DOHH2 (cell line): ENCODE measurements at regions not wholly inside any gene's neighbourhood (a gene's known extent, or its start where the extent isn't known, plus 50 kb on each side); places are given as distances from the start of the nearest gene placed in this dataset.

ENCODE experiments used
- H3F3A ChIP-seq: fragments of 200-600 bp; sonication (generic), shearing (Covaris generic); 2 replicates; pipeline ENCODE4 v1.6.0; 2016; ENCODE audit warnings: antibody characterized with exemption, mild to moderate bottlenecking; ENCODE audit not compliant: control insufficient read depth, insufficient read depth
- H3K27ac ChIP-seq: fragments of 200-600 bp; sonication (generic); 2 replicates; pipeline ENCODE4 v1.5.1; 2014; ENCODE audit warnings: low read depth, mild to moderate bottlenecking, low read length, moderate library complexity
- H3K27me3 ChIP-seq: fragments of 200-600 bp; sonication (generic); 2 replicates; pipeline ENCODE4 v1.6.1; 2014; ENCODE audit warnings: mild to moderate bottlenecking, low read length, mixed read lengths; ENCODE audit not compliant: control insufficient read depth
- H3K36me3 ChIP-seq: fragments of 200-600 bp; sonication (generic); 2 replicates; pipeline ENCODE4 v1.6.1; 2014; ENCODE audit warnings: mild to moderate bottlenecking, low read length, moderate library complexity, mixed read lengths; ENCODE audit not compliant: control insufficient read depth
- H3K4me1 ChIP-seq: fragments of 200-600 bp; sonication (generic); 2 replicates; pipeline ENCODE4 v1.6.1; 2014; ENCODE audit warnings: mild to moderate bottlenecking, low read length, mixed read lengths; ENCODE audit not compliant: control insufficient read depth
- H3K4me2 ChIP-seq: fragments of 200-600 bp; sonication (generic); 2 replicates; pipeline ENCODE4 v1.6.0; 2014; ENCODE audit warnings: mild to moderate bottlenecking, low read length, moderate library complexity
- H3K4me3 ChIP-seq: fragments of 200-600 bp; sonication (generic); 2 replicates; pipeline ENCODE4 v1.5.1; 2014; ENCODE audit warnings: mild to moderate bottlenecking, low read length, mixed read lengths
- H3K79me2 ChIP-seq: fragments of 200-600 bp; sonication (generic); 2 replicates; pipeline ENCODE4 v1.6.1; 2014; ENCODE audit warnings: mild to moderate bottlenecking, low read length, mixed read lengths; ENCODE audit not compliant: control insufficient read depth
- H3K9me2 ChIP-seq: fragments of 200-600 bp; sonication (generic); replicated peaks from 2 replicates; pipeline ENCODE4 v1.6.1; 2014; ENCODE audit warnings: mild to moderate bottlenecking, low read length, mixed read lengths; ENCODE audit not compliant: control insufficient read depth
- H3K9me3 ChIP-seq: fragments of 200-600 bp; sonication (generic); 2 replicates; pipeline ENCODE4 v1.6.1; 2014; ENCODE audit warnings: antibody characterized with exemption, low read length, mixed read lengths; ENCODE audit not compliant: control insufficient read depth, insufficient read depth
- H4K20me1 ChIP-seq: fragments of 200-600 bp; sonication (generic); 2 replicates; pipeline ENCODE4 v1.6.0; 2014; ENCODE audit warnings: low read depth, mild to moderate bottlenecking, antibody characterized with exemption, low read length, moderate library complexity; ENCODE audit not compliant: control insufficient read depth, insufficient read depth
- EZH2phosphoT487 ChIP-seq: fragments of 200-600 bp; sonication (generic); IDR thresholded peaks from 2 replicates; pipeline ENCODE4 v1.6.1; 2017; ENCODE audit warnings: borderline replicate concordance, mild to moderate bottlenecking, antibody characterized with exemption, low read length, moderate library complexity, mixed read lengths
- TF ChIP-seq, protein P1 (sequence below): fragments of 200-600 bp; sonication (generic); IDR thresholded peaks from one replicate; pipeline ENCODE4 v1.5.1; 2014; ENCODE audit warnings: antibody characterized with exemption, mild to moderate bottlenecking, low read depth, low read length; ENCODE audit not compliant: poor library complexity, severe bottlenecking

DNA sequence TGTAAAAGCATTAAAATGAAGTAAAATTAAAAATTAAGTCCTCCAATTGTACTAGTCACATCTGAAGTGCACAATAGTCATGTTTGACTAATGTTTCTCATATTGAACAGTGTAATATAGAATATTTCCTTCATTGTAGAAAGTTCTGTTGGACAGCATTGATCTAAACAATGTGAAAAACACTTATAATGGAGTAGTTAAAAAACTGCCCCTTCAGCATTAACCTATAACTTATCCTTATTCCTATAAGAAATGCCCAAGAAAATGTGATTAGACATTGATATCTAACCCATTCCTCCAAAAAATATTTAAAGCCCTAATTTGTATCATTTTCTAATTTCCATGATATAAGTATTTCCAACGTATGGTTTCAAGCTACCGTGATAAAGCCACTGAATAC is 210.7 kb downstream of the RASSF9 start:
- Histone ChIP-seq H3K27ac (no peak overlapping the region), H3K4me1 (no peaks in the 10 kb centered on the region), H3K9me2 (no peaks in the 10 kb centered on the region), H3K36me3 (no peaks in the 10 kb centered on the region), H3K27me3 (no peaks in the 10 kb centered on the region), H3K4me3 (no peak overlapping the region), H4K20me1 (no peaks in the 10 kb centered on the region), H3F3A (no peaks in the 10 kb centered on the region), H3K9me3 (no peaks in the 10 kb centered on the region), H3K4me2 (no peak overlapping the region), H3K79me2 (no peaks in the 10 kb centered on the region)
- TF ChIP-seq EZH2phosphoT487, result no peak
- TF ChIP-seq, protein P1, sequence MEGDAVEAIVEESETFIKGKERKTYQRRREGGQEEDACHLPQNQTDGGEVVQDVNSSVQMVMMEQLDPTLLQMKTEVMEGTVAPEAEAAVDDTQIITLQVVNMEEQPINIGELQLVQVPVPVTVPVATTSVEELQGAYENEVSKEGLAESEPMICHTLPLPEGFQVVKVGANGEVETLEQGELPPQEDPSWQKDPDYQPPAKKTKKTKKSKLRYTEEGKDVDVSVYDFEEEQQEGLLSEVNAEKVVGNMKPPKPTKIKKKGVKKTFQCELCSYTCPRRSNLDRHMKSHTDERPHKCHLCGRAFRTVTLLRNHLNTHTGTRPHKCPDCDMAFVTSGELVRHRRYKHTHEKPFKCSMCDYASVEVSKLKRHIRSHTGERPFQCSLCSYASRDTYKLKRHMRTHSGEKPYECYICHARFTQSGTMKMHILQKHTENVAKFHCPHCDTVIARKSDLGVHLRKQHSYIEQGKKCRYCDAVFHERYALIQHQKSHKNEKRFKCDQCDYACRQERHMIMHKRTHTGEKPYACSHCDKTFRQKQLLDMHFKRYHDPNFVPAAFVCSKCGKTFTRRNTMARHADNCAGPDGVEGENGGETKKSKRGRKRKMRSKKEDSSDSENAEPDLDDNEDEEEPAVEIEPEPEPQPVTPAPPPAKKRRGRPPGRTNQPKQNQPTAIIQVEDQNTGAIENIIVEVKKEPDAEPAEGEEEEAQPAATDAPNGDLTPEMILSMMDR, result no peak

DNA sequence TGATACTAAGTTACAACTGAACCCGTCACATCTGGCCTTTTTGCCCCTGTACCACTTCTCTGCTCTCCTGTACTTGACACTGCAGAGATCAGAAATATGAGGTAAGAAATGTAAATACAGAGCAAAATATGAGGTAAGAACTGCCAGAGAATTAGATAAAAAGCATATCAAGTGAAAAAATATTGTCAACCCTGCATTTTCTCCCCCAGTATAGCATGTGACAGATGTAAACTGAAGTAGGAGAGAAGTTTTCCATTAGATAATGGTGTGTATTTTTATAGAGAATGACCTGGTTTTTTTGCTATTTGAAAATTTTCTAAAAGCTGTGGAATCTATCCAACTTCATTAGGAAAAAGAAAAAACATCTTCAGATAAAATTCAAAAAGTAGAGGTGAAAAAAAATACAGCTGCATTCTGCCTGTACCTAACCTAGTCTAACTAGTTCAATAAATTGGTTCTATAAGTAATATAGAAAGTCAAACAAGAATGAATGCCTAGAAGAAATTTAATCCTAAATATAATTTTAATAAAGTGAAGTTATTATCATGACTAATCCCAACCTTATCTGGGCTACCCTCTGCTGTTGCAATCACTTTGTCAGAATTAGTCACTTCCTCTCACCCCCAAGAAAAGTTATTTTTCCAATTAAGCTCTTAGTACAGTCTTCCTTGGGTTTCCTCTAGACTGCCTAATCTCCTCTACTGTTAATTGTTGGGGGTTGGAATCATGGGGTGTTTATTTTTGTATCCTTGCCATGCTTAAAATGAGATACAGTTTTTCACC is 210.0 kb downstream of the RASSF9 start:
- H3K9me3 ChIP-seq, result no peaks in the 10 kb centered on the region
- no peaks in the 10 kb centered on the region for H3K9me2 ChIP-seq
- no peaks in the 10 kb centered on the region for H3K4me1 ChIP-seq
- no peak overlapping the region for H3K4me2 ChIP-seq
- H3K79me2 ChIP-seq, result no peaks in the 10 kb centered on the region
- no peak overlapping the region for H3K27ac ChIP-seq
- H3K27me3 ChIP-seq, result no peaks in the 10 kb centered on the region
- H4K20me1 ChIP-seq, result no peaks in the 10 kb centered on the region
- TF ChIP-seq, protein P1, result no peak
- no peak for TF ChIP-seq EZH2phosphoT487
- H3F3A ChIP-seq, result no peaks in the 10 kb centered on the region
- no peaks in the 10 kb centered on the region for H3K36me3 ChIP-seq
- no peak overlapping the region for H3K4me3 ChIP-seq

DNA sequence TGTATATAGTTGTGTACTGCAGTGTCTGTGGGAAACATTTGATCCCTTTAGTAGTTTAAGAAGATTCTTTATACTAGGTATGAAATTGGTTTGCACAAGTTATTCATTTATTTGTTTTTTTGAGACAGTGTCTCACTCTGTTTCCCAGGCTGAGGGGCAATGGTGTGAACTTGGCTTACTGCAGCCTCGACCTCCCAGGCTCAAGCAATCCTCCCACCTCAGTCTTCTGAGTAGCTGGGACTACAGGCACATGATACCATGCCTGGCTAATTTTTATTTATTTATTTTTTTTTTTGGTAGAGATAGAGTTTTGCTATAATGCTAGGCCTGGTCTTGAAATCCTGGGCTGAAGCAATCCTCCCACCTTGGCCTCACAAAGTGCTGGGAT is 209.4 kb downstream of the RASSF9 start:
- Histone ChIP-seq H3K36me3 (no peaks in the 10 kb centered on the region), H3K4me2 (no peak overlapping the region), H3K9me3 (no peaks in the 10 kb centered on the region), H4K20me1 (no peaks in the 10 kb centered on the region), H3K4me3 (no peak overlapping the region), H3K9me2 (no peaks in the 10 kb centered on the region), H3K27ac (no peak overlapping the region), H3K79me2 (no peaks in the 10 kb centered on the region), H3F3A (no peaks in the 10 kb centered on the region), H3K4me1 (no peaks in the 10 kb centered on the region), H3K27me3 (no peaks in the 10 kb centered on the region)
- TF ChIP-seq EZH2phosphoT487, result no peak
- TF ChIP-seq, protein P1, result no peak
